Esophagus muscularis mucosa (tissue), 4 donors: ENCODE measurements at regions not wholly inside any gene's neighbourhood (a gene's known extent, or its start where the extent isn't known, plus 50 kb on each side); places are given as distances from the start of the nearest gene placed in this dataset.

Source experiments
- DNase-seq: peaks from one replicate; pipeline ENCODE4 v3.0.0-alpha.2; 2017; ENCODE audit errors: extremely low spot score
- H3K27ac ChIP-seq, 4 donors: fragments of 200-600 bp; sonication (generic); replicated peaks in 1 of 4; 1 replicate in 3 of 4; 2 replicates in 1 of 4; pipeline ENCODE4 v1.5.1; 2016 to 2019; ENCODE audit warnings: mild to moderate bottlenecking in 1 of 4
- H3K27me3 ChIP-seq, 4 donors: fragments of 200-600 bp; sonication (generic); one replicate each; pipeline versions ENCODE4 v1.5.1 to v1.6.0; 2016 to 2019
- H3K36me3 ChIP-seq, 4 donors: fragments of 200-600 bp; sonication (generic); one replicate each; pipeline ENCODE4 v1.5.1; 2016 to 2019
- H3K4me1 ChIP-seq, 4 donors: fragments of 200-600 bp; sonication (generic); one replicate each; pipeline ENCODE4 v1.5.1; 2016 to 2019
- H3K4me3 ChIP-seq, 4 donors: fragments of 200-600 bp; sonication (generic); 1 replicate in 2 of 4; 2 replicates in 2 of 4; pipeline ENCODE4 v1.5.1; 2016 to 2019; ENCODE audit warnings: mild to moderate bottlenecking in 4 of 4, moderate library complexity in 1 of 4
- H3K9me3 ChIP-seq, 4 donors: fragments of 200-600 bp; sonication (generic); 1 replicate in 3 of 4; 2 replicates in 1 of 4; pipeline ENCODE4 v1.5.1; 2016 to 2019
- EP300 ChIP-seq: sonication (generic); formaldehyde crosslinking; IDR thresholded peaks from one replicate; pipeline ENCODE4 v1.6.1; 2017; ENCODE audit warnings: antibody characterized with exemption
- POLR2A ChIP-seq: fragments of 450-650 bp; IDR thresholded peaks from one replicate; pipeline ENCODE4 v1.6.1; 2017; ENCODE audit warnings: antibody characterized with exemption, moderate library complexity, mild to moderate bottlenecking, low read depth
- POLR2AphosphoS5 ChIP-seq, 2 donors: sonication (generic); formaldehyde crosslinking; IDR thresholded peaks; one replicate each; pipeline ENCODE4 v1.6.1; 2017; ENCODE audit warnings: antibody characterized with exemption in 2 of 2
- WGBS: methylation state at CpG from one replicate; pipeline ENCODE4 v1.1.5; 2018; 5-methylcytosine and 5-hydroxymethylcytosine counted together
- intact Hi-C: fragments of 100-400 bp; cut with DNase I; formaldehyde crosslinking; loops from one replicate; pipeline ENCODE4 v1.15.1; 2023
- TF ChIP-seq, protein P1 (sequence below), 3 experiments: fragments of 200-600 bp in 2 of 3; fragments of 450-650 bp in 1 of 3; sonication (generic) in 2 of 3; IDR thresholded peaks; one replicate each; pipeline ENCODE4 v1.5.1; 2017 to 2019; ENCODE audit warnings: antibody characterized with exemption in 3 of 3, mild to moderate bottlenecking in 2 of 3, moderate library complexity in 1 of 3

DNA sequence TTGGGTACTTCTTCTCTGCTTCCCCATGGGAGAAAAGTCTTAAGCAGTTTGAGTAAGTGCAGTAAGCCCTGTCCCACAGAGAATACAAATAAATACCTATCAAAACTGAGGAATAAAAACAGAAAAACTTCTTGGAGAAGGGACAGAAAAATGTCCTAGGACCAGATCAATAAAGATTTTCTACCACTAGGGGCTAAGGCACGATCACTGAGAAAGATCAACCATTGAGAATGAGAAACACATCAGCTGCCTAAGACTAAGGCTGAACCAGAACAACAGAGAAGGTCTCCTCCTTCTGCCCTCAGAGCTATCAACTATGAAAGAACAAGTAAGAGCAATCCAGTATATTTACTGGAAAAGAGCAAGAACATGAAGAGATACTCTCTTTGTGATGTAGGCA is 763.6 kb upstream of the LRRTM1 start:
- no peak for DNase-seq
- no peaks in the 10 kb centered on the region for H3K36me3 ChIP-seq

DNA sequence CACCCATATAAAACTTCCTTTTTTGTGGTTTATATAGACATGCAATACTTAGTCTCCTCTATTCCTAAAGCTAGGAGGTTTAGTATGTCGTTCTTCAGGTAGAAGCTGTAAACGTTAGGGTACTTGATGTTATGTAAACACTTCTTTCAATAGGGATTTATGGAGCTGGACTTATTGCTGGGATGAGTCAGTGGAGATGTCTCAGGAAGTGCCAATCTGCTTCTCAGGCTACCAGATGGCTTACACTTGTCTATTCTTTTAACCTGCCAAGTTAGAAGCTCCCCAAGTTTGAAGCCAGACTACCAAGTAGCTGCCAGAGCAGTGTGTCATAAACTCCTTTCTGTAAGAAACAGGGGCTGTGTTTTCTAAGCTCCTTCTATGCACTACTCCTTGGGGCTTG is 756.5 kb upstream of the LRRTM1 start:
- peaks cover 0 to 5% (median 0%) of the 10 kb centered on the region in 4 donors for H3K9me3 ChIP-seq
- WGBS: 33% methylated on average over 2 of the region's 2 CpGs
- intact Hi-C loops: no loop called here
- no peaks in the 10 kb centered on the region for H3K36me3 ChIP-seq
- no peaks in the 10 kb centered on the region for H3K4me1 ChIP-seq
- no peaks in the 10 kb centered on the region for H3K27me3 ChIP-seq
- H3K4me3 ChIP-seq: no peak overlapping the region
- no peak overlapping the region for H3K27ac ChIP-seq
- no peak for DNase-seq
- TF ChIP-seq POLR2AphosphoS5 (IDR thresholded peaks at IDR 0.05) (no peak), EP300 (no peak), POLR2A (no peak)
- TF ChIP-seq, protein P1, sequence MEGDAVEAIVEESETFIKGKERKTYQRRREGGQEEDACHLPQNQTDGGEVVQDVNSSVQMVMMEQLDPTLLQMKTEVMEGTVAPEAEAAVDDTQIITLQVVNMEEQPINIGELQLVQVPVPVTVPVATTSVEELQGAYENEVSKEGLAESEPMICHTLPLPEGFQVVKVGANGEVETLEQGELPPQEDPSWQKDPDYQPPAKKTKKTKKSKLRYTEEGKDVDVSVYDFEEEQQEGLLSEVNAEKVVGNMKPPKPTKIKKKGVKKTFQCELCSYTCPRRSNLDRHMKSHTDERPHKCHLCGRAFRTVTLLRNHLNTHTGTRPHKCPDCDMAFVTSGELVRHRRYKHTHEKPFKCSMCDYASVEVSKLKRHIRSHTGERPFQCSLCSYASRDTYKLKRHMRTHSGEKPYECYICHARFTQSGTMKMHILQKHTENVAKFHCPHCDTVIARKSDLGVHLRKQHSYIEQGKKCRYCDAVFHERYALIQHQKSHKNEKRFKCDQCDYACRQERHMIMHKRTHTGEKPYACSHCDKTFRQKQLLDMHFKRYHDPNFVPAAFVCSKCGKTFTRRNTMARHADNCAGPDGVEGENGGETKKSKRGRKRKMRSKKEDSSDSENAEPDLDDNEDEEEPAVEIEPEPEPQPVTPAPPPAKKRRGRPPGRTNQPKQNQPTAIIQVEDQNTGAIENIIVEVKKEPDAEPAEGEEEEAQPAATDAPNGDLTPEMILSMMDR (IDR thresholded peaks at IDR 0.05): no peak

More for the DNA sequence above, 763.6 kb upstream of the LRRTM1 start:
- H3K9me3 ChIP-seq: no peaks in the 10 kb centered on the region
- 79% methylated on average over 1 of the region's 1 CpG for WGBS
- no peak overlapping the region for H3K4me3 ChIP-seq
- intact Hi-C loops: no loop called here
- TF ChIP-seq EP300 (no peak), POLR2AphosphoS5 (IDR thresholded peaks at IDR 0.05) (no peak), POLR2A (no peak)
- TF ChIP-seq, protein P1 (IDR thresholded peaks at IDR 0.05): no peak
- no peaks in the 10 kb centered on the region for H3K4me1 ChIP-seq
- H3K27ac ChIP-seq: no peak overlapping the region
- no peaks in the 10 kb centered on the region for H3K27me3 ChIP-seq

DNA sequence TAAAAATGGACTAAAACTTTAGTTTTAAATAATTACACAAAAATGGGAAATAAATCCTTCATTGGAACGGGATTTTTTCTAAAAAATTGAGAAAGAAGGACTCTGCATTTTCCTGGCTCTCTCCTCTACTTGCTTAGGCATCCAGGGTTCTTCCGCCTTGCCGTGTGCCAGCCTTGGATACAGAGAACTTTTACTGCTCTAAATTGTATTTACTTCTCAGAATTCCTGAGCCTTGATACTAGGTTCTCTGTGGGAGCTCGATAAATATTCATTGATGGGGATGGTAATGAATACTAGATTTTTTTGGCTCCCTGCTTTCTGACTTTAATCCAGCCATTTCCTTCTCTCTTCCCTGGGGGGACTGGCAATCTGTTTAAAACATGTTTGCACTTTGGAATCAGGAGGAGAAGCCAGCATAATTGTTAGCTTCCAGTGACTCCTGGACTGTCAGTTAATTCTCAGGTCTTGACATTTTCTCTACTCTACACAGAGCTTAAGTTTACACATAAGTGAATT is 746.1 kb upstream of the LRRTM1 start:
- Histone ChIP-seq H3K27me3 (no peaks in the 10 kb centered on the region), H3K4me3 (no peak overlapping the region), H3K4me1 (no peaks in the 10 kb centered on the region), H3K9me3 (no peaks in the 10 kb centered on the region), H3K36me3 (no peaks in the 10 kb centered on the region), H3K27ac (no peak overlapping the region)
- TF ChIP-seq EP300: no peak
- no peak for TF ChIP-seq POLR2A
- TF ChIP-seq, protein P1 (IDR thresholded peaks at IDR 0.05): no peak
- no peak for TF ChIP-seq POLR2AphosphoS5 (IDR thresholded peaks at IDR 0.05)
- intact Hi-C loops: no loop called here
- no peak for DNase-seq
- WGBS: 58% methylated on average over 4 of the region's 4 CpGs

DNA sequence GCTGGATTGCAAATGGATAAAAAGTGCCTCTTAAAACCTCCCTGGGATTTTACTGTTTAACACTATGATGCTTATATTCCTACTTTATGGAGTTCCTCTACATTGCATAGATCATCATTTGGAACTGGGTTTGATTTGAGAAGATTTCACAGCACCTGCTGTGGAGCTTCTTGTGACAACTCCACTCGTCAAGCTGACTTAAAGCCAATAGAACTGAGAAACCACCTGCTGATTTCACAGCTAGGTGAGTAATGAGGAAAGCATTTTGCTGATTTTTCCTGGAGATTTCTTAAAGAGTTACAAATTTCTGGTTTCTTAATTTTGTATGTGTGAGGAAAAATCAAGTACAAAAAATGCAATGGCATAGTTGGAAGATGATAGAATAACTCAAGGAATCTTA is 739.1 kb upstream of the LRRTM1 start:
- Histone ChIP-seq H3K4me1 (peaks cover 0 to 2% (median 0%) of the 10 kb centered on the region in 4 donors), H3K36me3 (no peaks in the 10 kb centered on the region), H3K27me3 (no peaks in the 10 kb centered on the region), H3K9me3 (peaks cover 0 to 4% (median 0%) of the 10 kb centered on the region in 4 donors), H3K27ac (no peak overlapping the region), H3K4me3 (no peak overlapping the region)
- TF ChIP-seq POLR2AphosphoS5 (IDR thresholded peaks at IDR 0.05): no peak
- no peak for TF ChIP-seq EP300
- TF ChIP-seq POLR2A: no peak
- TF ChIP-seq, protein P1 (IDR thresholded peaks at IDR 0.05): no peak
- intact Hi-C loops: no loop called here
- no peak for DNase-seq
- WGBS: 19% methylated on average over 1 of the region's 1 CpG

DNA sequence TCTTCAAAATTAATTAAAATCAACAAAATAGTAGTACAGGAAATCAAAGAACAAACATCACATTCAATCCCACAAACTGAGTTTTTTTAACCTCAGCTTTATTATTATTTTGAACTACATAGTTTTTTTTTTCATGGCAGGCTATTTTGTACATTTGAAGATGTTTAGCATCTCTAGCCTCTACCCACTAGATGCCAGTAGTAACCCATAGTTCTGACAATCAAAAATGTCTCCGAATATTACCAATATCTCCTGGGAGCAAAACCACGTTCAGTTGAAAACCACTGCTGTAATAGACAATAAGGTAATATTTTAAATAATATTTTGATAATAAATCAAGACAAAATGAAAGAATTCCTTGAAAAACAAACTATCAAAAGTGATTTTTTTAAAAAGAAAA is 702.6 kb upstream of the LRRTM1 start:
- Histone ChIP-seq H3K27me3 (no peaks in the 10 kb centered on the region), H3K27ac (no peak overlapping the region), H3K4me3 (no peak overlapping the region), H3K36me3 (no peaks in the 10 kb centered on the region), H3K4me1 (no peaks in the 10 kb centered on the region), H3K9me3 (peaks cover 0 to 9% (median 2%) of the 10 kb centered on the region in 4 donors)
- no peak for TF ChIP-seq EP300
- TF ChIP-seq, protein P1 (IDR thresholded peaks at IDR 0.05): no peak
- no peak for TF ChIP-seq POLR2AphosphoS5 (IDR thresholded peaks at IDR 0.05)
- intact Hi-C loops: no loop called here
- WGBS: 80% methylated on average over 2 of the region's 2 CpGs
- no peak for DNase-seq
